GM12878 (cell line): ENCODE measurements at regions not wholly inside any gene's neighbourhood (a gene's known extent, or its start where the extent isn't known, plus 50 kb on each side); places are given as distances from the start of the nearest gene placed in this dataset.

Source experiments
- ATAC-seq: fragments of 200-7000 bp; cut with Tn5 transposase; 3 replicates; pipeline ENCODE4 v1.9.1; 2020; ENCODE audit warnings: mild to moderate bottlenecking, moderate library complexity
- BruUV-seq: library from RNA; stranded (reverse); fragments of 400-500 nt; replicated peaks from 2 replicates; lab custom pipeline; 2021; lab: Mats Ljungman, UMichigan
- CTCF ChIA-PET: fragments of 300-600 bp; sonication (Branson Sonifier 250); formaldehyde crosslinking; extraction: SDS; loops from one replicate; lab custom pipeline; 2021; ENCODE audit warnings: inconsistent platforms; lab: Yijun Ruan, JAX
- POLR2A ChIA-PET: fragments of 350-600 bp; formaldehyde crosslinking; extraction: SDS; loops from one replicate; lab custom pipeline; 2021; ENCODE audit warnings: inconsistent platforms; lab: Charles Lee
- RAD21 ChIA-PET: fragments of 300-600 bp; sonication (Branson Sonifier 250); formaldehyde crosslinking; loops from one replicate; lab custom pipeline; 2023; ENCODE audit warnings: antibody characterized with exemption; ENCODE audit not compliant: unreplicated experiment; lab: Charles Lee
- SMC1A ChIA-PET: fragments of 300-600 bp; sonication (Branson Sonifier 250); formaldehyde crosslinking; loops from one replicate; lab custom pipeline; 2023; ENCODE audit not compliant: unreplicated experiment, uncharacterized antibody; lab: Charles Lee
- DNase-seq: peaks from one replicate; pipeline ENCODE4 v3.0.0-alpha.2; 2011; ENCODE audit warnings: low read depth, low spot score
- FAIRE-seq: peaks from 3 replicates; lab custom pipeline; 2011; peaks lifted over from hg19 to GRCh38; lab: Jason Lieb, UNC
- H2AFZ ChIP-seq: 2 replicates; pipeline ENCODE4 v1.6.0; 2011; ENCODE audit warnings: low read depth, low read length, control low read depth; ENCODE audit not compliant: control insufficient read depth
- H3K27ac ChIP-seq: 2 replicates; pipeline ENCODE4 v1.5.1; 2011; ENCODE audit warnings: control low read depth; ENCODE audit not compliant: control insufficient read depth, insufficient read depth
- H3K27me3 ChIP-seq, 2 experiments: replicated peaks in 1 of 2; 2 replicates each; pipeline versions ENCODE4 v1.6.0 to v1.6.1; 2011; ENCODE audit warnings: low read length in 1 of 2; ENCODE audit not compliant: control insufficient read depth in 2 of 2, insufficient read depth in 2 of 2
- H3K36me3 ChIP-seq, 2 experiments: 2 replicates each; pipeline ENCODE4 v1.5.1; 2011; ENCODE audit warnings: low read length in 1 of 2; ENCODE audit not compliant: control insufficient read depth in 2 of 2, insufficient read depth in 2 of 2
- H3K4me1 ChIP-seq: 2 replicates; pipeline ENCODE4 v1.6.1; 2011; ENCODE audit warnings: mild to moderate bottlenecking, low read length, moderate library complexity, mixed read lengths; ENCODE audit not compliant: control insufficient read depth, insufficient read depth
- H3K4me2 ChIP-seq: 2 replicates; pipeline ENCODE4 v1.6.0; 2011; ENCODE audit warnings: control low read depth; ENCODE audit not compliant: control insufficient read depth, insufficient read depth
- H3K4me3 ChIP-seq: fragments of 200-600 bp; sonication (generic); 2 replicates; pipeline ENCODE4 v1.5.1; 2016
- H3K79me2 ChIP-seq: 2 replicates; pipeline ENCODE4 v1.6.0; 2011; ENCODE audit warnings: low read length; ENCODE audit not compliant: control insufficient read depth, insufficient read depth
- H3K9ac ChIP-seq: 2 replicates; pipeline ENCODE4 v1.8.0; 2011; ENCODE audit warnings: low read length, control low read depth, mixed read lengths; ENCODE audit not compliant: control insufficient read depth, insufficient read depth
- H3K9me3 ChIP-seq: replicated peaks from 3 replicates; pipeline ENCODE4 v1.5.1; 2011; ENCODE audit warnings: mild to moderate bottlenecking, low read length; ENCODE audit not compliant: control insufficient read depth, insufficient read depth
- H4K20me1 ChIP-seq: 2 replicates; pipeline ENCODE4 v1.6.0; 2011; ENCODE audit not compliant: control insufficient read depth, insufficient read depth
- CHD2 ChIP-seq: IDR thresholded peaks from 2 replicates; pipeline ENCODE4 v1.6.1; 2011; ENCODE audit warnings: low read depth, low read length, improper control_type of control experiment, borderline replicate concordance
- CHD4 ChIP-seq: fragments of 200-600 bp; sonication (generic); IDR thresholded peaks from 2 replicates; pipeline ENCODE4 v1.6.1; 2016; ENCODE audit warnings: mild to moderate bottlenecking
- DPF2 ChIP-seq: fragments of 450-650 bp; IDR thresholded peaks from 2 replicates; pipeline ENCODE4 v1.6.1; 2017; ENCODE audit warnings: mild to moderate bottlenecking
- EP300 ChIP-seq, 2 experiments: fragments of 150-350 bp in 1 of 2; IDR thresholded peaks; 2 replicates each; pipeline ENCODE4 v1.6.1; 2011 to 2012; ENCODE audit warnings: low read depth in 2 of 2, low read length in 2 of 2, borderline replicate concordance in 1 of 2, improper control_type of control experiment in 1 of 2, inconsistent platforms in 1 of 2; ENCODE audit not compliant: control insufficient read depth in 1 of 2
- GATAD2B ChIP-seq: fragments of 450-650 bp; conservative IDR thresholded peaks from 2 replicates; pipeline ENCODE4 v1.6.1; 2017; ENCODE audit warnings: low read depth, mild to moderate bottlenecking, moderate library complexity
- NFYA ChIP-seq: IDR thresholded peaks from 2 replicates; pipeline ENCODE4 v1.6.1; 2011; ENCODE audit warnings: low read depth, mild to moderate bottlenecking, low read length, improper control_type of control experiment, borderline replicate concordance
- POLR2AphosphoS2 ChIP-seq: IDR thresholded peaks from 2 replicates; pipeline ENCODE4 v1.6.1; 2011; ENCODE audit warnings: low read depth, mild to moderate bottlenecking, low read length, improper control_type of control experiment, moderate library complexity
- RELB ChIP-seq: fragments of 450-650 bp; IDR thresholded peaks from 2 replicates; pipeline ENCODE4 v1.6.1; 2017; ENCODE audit warnings: low read depth, mild to moderate bottlenecking, moderate library complexity
- REST ChIP-seq: IDR thresholded peaks from 2 replicates; pipeline ENCODE4 v1.6.1; 2012; ENCODE audit warnings: mild to moderate bottlenecking, low read depth, low read length
- SUPT20H ChIP-seq: IDR thresholded peaks from 2 replicates; pipeline ENCODE4 v1.6.1; 2011; ENCODE audit warnings: low read depth, mild to moderate bottlenecking, low read length, moderate library complexity, borderline replicate concordance; ENCODE audit not compliant: control insufficient read depth
- TBL1XR1 ChIP-seq: IDR thresholded peaks from 2 replicates; pipeline ENCODE4 v1.6.1; 2012; ENCODE audit warnings: low read depth, low read length, improper control_type of control experiment
- USF1 ChIP-seq: IDR thresholded peaks from 2 replicates; pipeline ENCODE4 v1.6.1; 2011; ENCODE audit warnings: borderline replicate concordance, low read depth, mild to moderate bottlenecking, moderate library complexity, mixed read lengths, low read length; ENCODE audit not compliant: insufficient read depth; ENCODE audit errors: extremely low read length
- YBX1 ChIP-seq: fragments of 450-650 bp; IDR thresholded peaks from 2 replicates; pipeline ENCODE4 v1.6.1; 2016; ENCODE audit warnings: antibody characterized with exemption
- ZBTB4 ChIP-seq: fragments of 450-650 bp; formaldehyde crosslinking; IDR thresholded peaks from 2 replicates; pipeline ENCODE4 v1.4.0; 2022; ENCODE audit warnings: mild to moderate bottlenecking, moderate library complexity
- ZNF207 ChIP-seq: fragments of 450-650 bp; IDR thresholded peaks from 2 replicates; pipeline ENCODE4 v1.6.1; 2014; ENCODE audit warnings: antibody characterized with exemption, mild to moderate bottlenecking, borderline replicate concordance
- ZZZ3 ChIP-seq: IDR thresholded peaks from 2 replicates; pipeline ENCODE4 v1.6.1; 2011; ENCODE audit warnings: low read depth; ENCODE audit not compliant: control insufficient read depth, insufficient read length
- in situ Hi-C: fragments of 300-500 bp; cut with MboI; formaldehyde crosslinking; loops from 9 replicates; pipeline ENCODE4 v1.14.3; 2018; ENCODE audit warnings: mixed read lengths
- intact Hi-C: fragments of 100-400 bp; cut with micrococcal nuclease; formaldehyde crosslinking; loops from one replicate; pipeline ENCODE4 v1.14.2; 2022; ENCODE audit not compliant: unreplicated experiment

- no TSS peak for BruUV-seq
- H4K20me1 ChIP-seq = no peaks in the 10 kb centered on the region
- H3K9me3 ChIP-seq = no peaks in the 10 kb centered on the region
- H3K36me3 ChIP-seq = no peaks in the 10 kb centered on the region
- no peak overlapping the region for H3K4me3 ChIP-seq
- RAD21 ChIA-PET = no interaction called here
- SMC1A ChIA-PET = no interaction called here
- POLR2A ChIA-PET = interaction anchor here (0.6 kb wide), 1 partner anchor 47 kb away, joined by 4 read pairs; no protein-coding TSS in a partner anchor
- H3K4me2 ChIP-seq = no peak overlapping the region
- FAIRE-seq (no peak), ATAC-seq (no peak), DNase-seq (no peak)
- H3K9ac ChIP-seq = no peak overlapping the region
- peaks cover 4% of the 10 kb centered on the region for H3K4me1 ChIP-seq
- CTCF ChIA-PET = no interaction called here
- in situ Hi-C loops = no loop called here
- no peak overlapping the region for H3K27ac ChIP-seq
- H2AFZ ChIP-seq = no peak overlapping the region
- no peaks in the 10 kb centered on the region for H3K79me2 ChIP-seq
- TF ChIP-seq EP300 (IDR thresholded peaks at IDR 0.05; ENCODE audit: borderline replicate concordance in 1 of 2, control insufficient read depth in 1 of 2, low read depth in 2 of 2, low read length in 2 of 2) (no peak), GATAD2B (no peak), POLR2AphosphoS2 (no peak), ZZZ3 (no peak), REST (no peak), YBX1 (no peak), USF1 (no peak), SUPT20H (no peak), ZNF207 (no peak), CHD4 (no peak), TBL1XR1 (no peak), ZBTB4 (CRISPR knock-in tag) (no peak), DPF2 (no peak), CHD2 (no peak), NFYA (no peak), RELB (no peak)
- no peaks in the 10 kb centered on the region for H3K27me3 ChIP-seq
- intact Hi-C loops = no loop called here
Observed at GRCh38 chr13:99857738-99858137, 113.8 kb downstream of the ZIC5 start.
